Mammary epithelial cell (primary cell): ENCODE measurements at regions not wholly inside any gene's neighbourhood (a gene's known extent, or its start where the extent isn't known, plus 50 kb on each side); places are given as distances from the start of the nearest gene placed in this dataset.

Experiments used
- EZH2 ChIP-seq: IDR thresholded peaks from 2 replicates; pipeline ENCODE4 v1.6.1; 2012; ENCODE audit warnings: low read length, inconsistent platforms, borderline replicate concordance
- TF ChIP-seq, protein P1 (sequence below), 2 donors: IDR thresholded peaks in 1 of 2; conservative IDR thresholded peaks in 1 of 2; 2 replicates each; pipeline ENCODE4 v1.5.1; 2011 to 2012; ENCODE audit warnings: inconsistent platforms in 2 of 2, low read length in 2 of 2, mild to moderate bottlenecking in 2 of 2, control low read depth in 1 of 2, low read depth in 1 of 2; ENCODE audit not compliant: insufficient read depth in 1 of 2; ENCODE audit errors: extremely low read depth in 1 of 2

DNA sequence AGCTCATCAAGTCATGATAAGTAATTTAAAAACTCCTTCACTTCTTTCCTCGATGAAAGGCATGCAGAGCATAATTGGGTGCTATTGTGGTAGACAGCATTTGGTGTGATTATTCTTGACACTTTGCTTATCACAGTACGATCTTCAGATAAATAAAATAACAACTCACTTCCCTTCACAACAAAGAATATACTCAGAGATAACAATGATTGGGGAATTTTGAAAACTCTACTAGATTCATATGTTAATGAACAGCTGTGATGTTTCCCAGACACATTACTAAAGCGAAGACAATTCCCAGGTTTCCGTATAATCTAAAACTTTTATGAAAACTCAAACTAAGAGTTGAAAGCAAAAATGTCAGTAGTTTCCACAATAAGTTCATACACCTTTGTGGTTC, 670.6 kb upstream of the EPHA7 start:
- TF ChIP-seq, protein P1, sequence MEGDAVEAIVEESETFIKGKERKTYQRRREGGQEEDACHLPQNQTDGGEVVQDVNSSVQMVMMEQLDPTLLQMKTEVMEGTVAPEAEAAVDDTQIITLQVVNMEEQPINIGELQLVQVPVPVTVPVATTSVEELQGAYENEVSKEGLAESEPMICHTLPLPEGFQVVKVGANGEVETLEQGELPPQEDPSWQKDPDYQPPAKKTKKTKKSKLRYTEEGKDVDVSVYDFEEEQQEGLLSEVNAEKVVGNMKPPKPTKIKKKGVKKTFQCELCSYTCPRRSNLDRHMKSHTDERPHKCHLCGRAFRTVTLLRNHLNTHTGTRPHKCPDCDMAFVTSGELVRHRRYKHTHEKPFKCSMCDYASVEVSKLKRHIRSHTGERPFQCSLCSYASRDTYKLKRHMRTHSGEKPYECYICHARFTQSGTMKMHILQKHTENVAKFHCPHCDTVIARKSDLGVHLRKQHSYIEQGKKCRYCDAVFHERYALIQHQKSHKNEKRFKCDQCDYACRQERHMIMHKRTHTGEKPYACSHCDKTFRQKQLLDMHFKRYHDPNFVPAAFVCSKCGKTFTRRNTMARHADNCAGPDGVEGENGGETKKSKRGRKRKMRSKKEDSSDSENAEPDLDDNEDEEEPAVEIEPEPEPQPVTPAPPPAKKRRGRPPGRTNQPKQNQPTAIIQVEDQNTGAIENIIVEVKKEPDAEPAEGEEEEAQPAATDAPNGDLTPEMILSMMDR (conservative IDR thresholded peaks at IDR 0.05 in 1 of 2, IDR thresholded peaks at IDR 0.05 in 1 of 2; ENCODE audit: extremely low read depth in 1 of 2, insufficient read depth in 1 of 2, low read depth in 1 of 2, low read length in 2 of 2), result no peak
- no peak for TF ChIP-seq EZH2
